SK-N-SH treated with all-trans-retinoic acid at 6 μM for 48 hours (cell line): ENCODE measurements at regions not wholly inside any gene's neighbourhood (a gene's known extent, or its start where the extent isn't known, plus 50 kb on each side); places are given as distances from the start of the nearest gene placed in this dataset.
A peak's percentile ranks its signal among the peaks of the same experiment; 100 is the strongest.

Source experiments
- BACH2 ChIP-seq: fragments of 250-450 bp; sonication (Bioruptor Pico); IDR thresholded peaks from 2 replicates; pipeline ENCODE4 v1.9.0; 2021; ENCODE audit warnings: mild to moderate bottlenecking, borderline replicate concordance
- GLIS3 ChIP-seq: fragments of 250-450 bp; sonication (Bioruptor Pico); IDR thresholded peaks from 2 replicates; pipeline ENCODE4 v1.5.0; 2020; ENCODE audit warnings: mild to moderate bottlenecking, moderate library complexity
- OSR1 ChIP-seq: fragments of 250-450 bp; sonication (Bioruptor Pico); IDR thresholded peaks from 2 replicates; pipeline ENCODE4 v1.8.0; 2022; ENCODE audit warnings: moderate library complexity, mild to moderate bottlenecking, inconsistent platforms
- PATZ1 ChIP-seq: fragments of 250-450 bp; sonication (Bioruptor Pico); IDR thresholded peaks from 2 replicates; pipeline ENCODE4 v1.8.0; 2020; ENCODE audit warnings: mild to moderate bottlenecking, moderate library complexity, borderline replicate concordance
- TCF4 ChIP-seq: fragments of 250-450 bp; sonication (Bioruptor Pico); IDR thresholded peaks from 2 replicates; pipeline ENCODE4 v1.8.0; 2021; ENCODE audit warnings: mild to moderate bottlenecking, moderate library complexity, borderline replicate concordance
- ZFP30 ChIP-seq: fragments of 450-650 bp; formaldehyde crosslinking; IDR thresholded peaks from 2 replicates; pipeline ENCODE4 v1.5.0; 2022; ENCODE audit warnings: mild to moderate bottlenecking, moderate library complexity
- ZNF565 ChIP-seq: fragments of 450-650 bp; formaldehyde crosslinking; conservative IDR thresholded peaks from 2 replicates; pipeline ENCODE4 v1.5.0; 2020; ENCODE audit warnings: low read depth, mild to moderate bottlenecking, moderate library complexity
- ZNF70 ChIP-seq: fragments of 450-650 bp; formaldehyde crosslinking; IDR thresholded peaks from 2 replicates; pipeline ENCODE4 v1.5.0; 2020; ENCODE audit warnings: mild to moderate bottlenecking, moderate library complexity

- no peak for TF ChIP-seq BACH2 (CRISPR knock-in tag)
- no peak for TF ChIP-seq ZFP30 (CRISPR knock-in tag)
- TF ChIP-seq OSR1 (CRISPR knock-in tag) = no peak
- no peak for TF ChIP-seq PATZ1 (CRISPR knock-in tag)
- no peak for TF ChIP-seq GLIS3 (CRISPR knock-in tag)
- TF ChIP-seq ZNF70 (CRISPR knock-in tag) = peak; percentile 44; the same call in 1 of the 2 replicates
- peak; percentile 81 for TF ChIP-seq TCF4 (CRISPR knock-in tag)
- TF ChIP-seq ZNF565 = no peak
Measured at GRCh38 chr3:18126772-18127171, 298.4 kb downstream of the SATB1 start.
